Testis (tissue), 2 donors: ENCODE measurements at regions not wholly inside any gene's neighbourhood (a gene's known extent, or its start where the extent isn't known, plus 50 kb on each side); places are given as distances from the start of the nearest gene placed in this dataset.

Source experiments
- DNase-seq: peaks from one replicate; pipeline ENCODE4 v3.0.0-alpha.2; 2019
- H3K27ac ChIP-seq, 2 donors: fragments of 200-600 bp; sonication (generic); one replicate each; pipeline ENCODE4 v1.5.1; 2019
- H3K27me3 ChIP-seq: fragments of 200-600 bp; sonication (generic); one replicate; pipeline ENCODE4 v1.5.1; 2019
- H3K36me3 ChIP-seq: fragments of 200-600 bp; sonication (generic); one replicate; pipeline ENCODE4 v1.5.1; 2017; ENCODE audit warnings: low read depth; ENCODE audit errors: missing control alignments
- H3K4me1 ChIP-seq: fragments of 200-600 bp; sonication (generic); one replicate; pipeline ENCODE4 v1.5.1; 2019
- H3K4me3 ChIP-seq, 2 donors: fragments of 200-600 bp; sonication (generic); one replicate each; pipeline ENCODE4 v1.5.1; 2017 to 2019
- H3K9me3 ChIP-seq: fragments of 200-600 bp; sonication (generic); one replicate; pipeline ENCODE4 v1.5.1; 2017
- CTCF ChIP-seq, 3 experiments: fragments of 450-650 bp in 2 of 3; fragments of 200-600 bp in 1 of 3; sonication (generic) in 1 of 3; IDR thresholded peaks; one replicate each; pipeline ENCODE4 v1.5.1; 2016 to 2019; ENCODE audit warnings: antibody characterized with exemption in 3 of 3, mild to moderate bottlenecking in 2 of 3, moderate library complexity in 1 of 3
- POLR2A ChIP-seq: fragments of 450-650 bp; IDR thresholded peaks from one replicate; pipeline ENCODE4 v1.6.1; 2017; ENCODE audit warnings: antibody characterized with exemption, mild to moderate bottlenecking, moderate library complexity
- WGBS, 2 donors: methylation state at CpG; one replicate each; pipeline ENCODE4 v1.1.5; 2018; 5-methylcytosine and 5-hydroxymethylcytosine counted together
- intact Hi-C: fragments of 100-400 bp; cut with DNase I; formaldehyde crosslinking; loops from one replicate; pipeline ENCODE4 v1.15.1; 2023; ENCODE audit warnings: low total_unique reads

GRCh38 chr7:88628363-88629085, 131.0 kb upstream of the ZNF804B start:
- 94 to 97% methylated on average over 2 of the region's 2 CpGs for WGBS, 2 donors
- intact Hi-C loops: no loop called here
- Histone ChIP-seq H3K4me1 (no peaks in the 10 kb centered on the region), H3K9me3 (no peaks in the 10 kb centered on the region), H3K4me3 (no peak overlapping the region), H3K27ac (no peak overlapping the region), H3K27me3 (no peaks in the 10 kb centered on the region), H3K36me3 (no peaks in the 10 kb centered on the region)
- no peak for TF ChIP-seq POLR2A
- TF ChIP-seq CTCF (IDR thresholded peaks at IDR 0.05): no peak
- DNase-seq: no peak

- H3K4me3 ChIP-seq: no peak overlapping the region
- 95 to 97% methylated on average over 2 of the region's 2 CpGs for WGBS, 2 donors
- TF ChIP-seq POLR2A: no peak
- TF ChIP-seq CTCF (IDR thresholded peaks at IDR 0.05): no peak
Measured at GRCh38 chr7:88617185-88617584, 142.3 kb upstream of the ZNF804B start.

GRCh38 chr7:88615336-88615735, 144.2 kb upstream of the ZNF804B start:
- intact Hi-C loops: no loop called here
- H3K27ac ChIP-seq: no peak overlapping the region
- WGBS, 2 donors: 96% methylated on average over 2 of the region's 2 CpGs

More at GRCh38 chr7:88617185-88617584, 142.3 kb upstream of the ZNF804B start:
- Histone ChIP-seq H3K4me1 (no peaks in the 10 kb centered on the region), H3K27me3 (no peaks in the 10 kb centered on the region), H3K27ac (no peak overlapping the region), H3K9me3 (no peaks in the 10 kb centered on the region), H3K36me3 (no peaks in the 10 kb centered on the region)
- no peak for DNase-seq
- intact Hi-C loops: no loop called here

GRCh38 chr7:88614736-88615135, 144.8 kb upstream of the ZNF804B start:
- Histone ChIP-seq H3K36me3 (no peaks in the 10 kb centered on the region), H3K9me3 (no peaks in the 10 kb centered on the region), H3K27ac (no peak overlapping the region), H3K4me1 (no peaks in the 10 kb centered on the region), H3K27me3 (no peaks in the 10 kb centered on the region), H3K4me3 (no peak overlapping the region)
- 83 to 85% methylated on average over 3 of the region's 3 CpGs for WGBS, 2 donors
- DNase-seq: no peak
- TF ChIP-seq POLR2A (no peak), CTCF (IDR thresholded peaks at IDR 0.05) (no peak)
- intact Hi-C loops: no loop called here

More at GRCh38 chr7:88615336-88615735, 144.2 kb upstream of the ZNF804B start:
- no peak for DNase-seq
- Histone ChIP-seq H3K4me3 (no peak overlapping the region), H3K27me3 (no peaks in the 10 kb centered on the region), H3K36me3 (no peaks in the 10 kb centered on the region), H3K4me1 (no peaks in the 10 kb centered on the region), H3K9me3 (no peaks in the 10 kb centered on the region)
- TF ChIP-seq CTCF (IDR thresholded peaks at IDR 0.05) (no peak), POLR2A (no peak)

GRCh38 chr7:88610942-88611341, 148.6 kb upstream of the ZNF804B start:
- no peaks in the 10 kb centered on the region for H3K36me3 ChIP-seq
- no peak overlapping the region for H3K4me3 ChIP-seq
- no peak for TF ChIP-seq POLR2A
- no peak for TF ChIP-seq CTCF (IDR thresholded peaks at IDR 0.05)
- no peak for DNase-seq
- H3K4me1 ChIP-seq: no peaks in the 10 kb centered on the region
- intact Hi-C loops: no loop called here
- WGBS, 2 donors: 90 to 96% methylated on average over 4 of the region's 4 CpGs
- no peak overlapping the region for H3K27ac ChIP-seq
- no peaks in the 10 kb centered on the region for H3K9me3 ChIP-seq
- H3K27me3 ChIP-seq: no peaks in the 10 kb centered on the region
